Stimulated activated naive CD8-positive, alpha-beta T cell treated with anti-CD3 and anti-CD28 coated beads, Interleukin-15, Interleukin-2, amounts not matched to agents 100 U/mL and 50 U/mL, for 24 hours (primary cell): ENCODE measurements at regions not wholly inside any gene's neighbourhood (a gene's known extent, or its start where the extent isn't known, plus 50 kb on each side); places are given as distances from the start of the nearest gene placed in this dataset.

ENCODE experiments used
- ATAC-seq: fragments of 150-1000 bp; cut with Tn5 transposase; one replicate; pipeline ENCODE4 v1.10.0; 2021
- DNase-seq: peaks from one replicate; pipeline ENCODE4 v3.0.0; 2021

- no peak for ATAC-seq
- no peak for DNase-seq
Measured at GRCh38 chr6:105587349-105588122, 184.7 kb upstream of the PREP start.

DNA sequence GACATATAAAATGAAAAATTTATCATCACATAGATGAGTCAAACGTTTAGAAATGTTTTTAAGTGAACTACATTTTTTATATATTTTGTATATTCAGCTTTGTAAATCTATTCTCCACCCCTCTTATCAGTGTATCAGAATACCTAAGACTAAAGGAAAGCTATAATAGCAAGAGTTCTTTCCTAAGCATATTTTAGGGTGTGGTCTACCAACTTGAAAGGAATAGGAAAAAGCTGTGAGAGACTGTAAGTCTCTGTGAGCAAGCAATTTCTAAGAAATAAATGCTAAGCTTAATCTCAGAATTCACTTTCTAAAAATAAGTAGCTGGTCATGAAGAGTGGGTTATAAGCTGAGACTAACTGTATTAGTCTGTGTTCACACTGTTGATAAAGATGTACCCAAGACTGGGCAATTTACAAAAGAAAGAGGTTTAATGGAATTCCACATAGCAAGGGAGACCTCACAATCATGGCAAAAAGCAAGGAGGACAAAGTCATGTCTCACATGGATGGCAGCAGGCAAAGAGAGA, 175.4 kb upstream of the PREP start:
- DNase-seq (no peak), ATAC-seq (no peak)

DNA sequence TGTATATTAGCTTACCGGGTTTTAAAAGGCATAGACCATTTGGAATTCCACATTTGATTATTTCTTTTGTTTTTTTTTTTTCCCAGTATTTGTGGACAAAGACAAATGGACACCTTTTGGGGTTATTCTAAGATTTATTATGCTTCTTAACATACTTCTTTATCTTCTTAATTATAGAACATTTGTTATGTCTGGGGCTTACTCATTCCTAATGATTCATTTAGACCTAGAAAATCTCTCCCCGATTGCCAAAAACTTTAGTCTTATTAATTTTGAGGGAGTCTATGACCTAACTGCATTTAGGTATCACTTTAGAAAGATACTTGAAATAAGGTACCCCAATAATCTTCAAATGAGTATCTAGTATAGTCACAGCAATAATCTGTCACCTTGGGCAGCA, 170.7 kb upstream of the PREP start:
- no peak for ATAC-seq
- no peak for DNase-seq

GRCh38 chr6:105573138-105573537, 170.3 kb upstream of the PREP start:
- DNase-seq (no peak), ATAC-seq (no peak)

DNA sequence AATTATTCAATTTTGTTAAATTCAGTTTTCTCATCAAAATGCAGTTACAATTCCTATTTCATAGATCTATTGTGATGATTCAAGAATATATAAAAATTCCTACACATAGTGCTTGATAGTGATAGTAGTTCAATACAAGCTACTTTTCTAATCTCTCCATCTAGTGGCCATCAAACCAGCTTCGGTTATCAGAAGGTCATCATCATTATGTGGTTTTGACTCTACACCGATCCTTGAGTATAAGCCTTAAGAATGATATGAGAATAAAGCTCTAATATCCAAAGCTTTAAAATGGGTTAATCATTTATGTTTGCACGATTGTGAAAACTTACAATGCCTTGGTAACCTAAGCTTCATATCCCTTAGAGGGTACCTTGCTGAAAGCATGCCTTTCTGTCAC, 167.5 kb upstream of the PREP start:
- no peak for ATAC-seq
- DNase-seq = no peak

GRCh38 chr6:105569706-105570105, 166.8 kb upstream of the PREP start:
- DNase-seq = no peak
- ATAC-seq = no peak

DNA sequence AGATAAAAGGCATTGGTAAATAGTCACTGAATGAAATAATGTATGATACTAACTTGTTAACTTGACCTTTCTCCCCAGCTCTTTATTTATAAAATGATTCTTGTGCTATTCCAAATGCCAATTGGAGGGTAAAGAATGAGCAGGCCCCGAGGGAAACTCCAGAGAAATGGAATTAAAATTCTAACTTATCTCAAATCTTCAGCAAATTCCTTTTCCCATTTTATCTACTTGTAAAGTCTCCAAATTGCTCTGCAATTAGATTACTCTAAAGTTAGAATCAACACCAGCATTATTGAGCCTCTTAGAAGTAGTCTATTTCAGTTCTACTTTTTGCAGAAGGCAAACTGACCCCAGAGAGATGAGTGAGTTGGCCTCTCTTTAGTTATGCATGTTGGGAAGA, 165.9 kb upstream of the PREP start:
- ATAC-seq (no peak), DNase-seq (no peak)

DNA sequence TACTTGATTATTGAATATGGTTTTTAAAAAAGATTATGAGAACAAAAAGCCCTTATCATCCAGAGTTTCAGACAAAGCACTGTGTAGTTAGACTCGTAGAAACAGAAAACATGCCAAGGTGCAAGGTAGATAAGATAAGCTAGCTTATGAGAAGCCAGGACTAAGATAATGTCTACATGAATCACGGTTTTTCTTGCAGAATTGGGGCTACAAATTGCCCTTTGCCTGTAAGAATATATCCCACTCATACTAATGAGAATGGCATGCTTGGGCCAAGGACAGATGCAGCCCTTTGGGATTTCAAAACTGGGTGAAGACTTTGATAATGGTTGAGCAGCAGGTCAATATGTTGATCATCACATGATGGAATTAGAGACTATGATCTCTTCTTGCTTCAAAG, 165.3 kb upstream of the PREP start:
- no peak for ATAC-seq
- DNase-seq = no peak

GRCh38 chr6:105567140-105567539, 164.3 kb upstream of the PREP start:
- DNase-seq = no peak
- no peak for ATAC-seq

DNA sequence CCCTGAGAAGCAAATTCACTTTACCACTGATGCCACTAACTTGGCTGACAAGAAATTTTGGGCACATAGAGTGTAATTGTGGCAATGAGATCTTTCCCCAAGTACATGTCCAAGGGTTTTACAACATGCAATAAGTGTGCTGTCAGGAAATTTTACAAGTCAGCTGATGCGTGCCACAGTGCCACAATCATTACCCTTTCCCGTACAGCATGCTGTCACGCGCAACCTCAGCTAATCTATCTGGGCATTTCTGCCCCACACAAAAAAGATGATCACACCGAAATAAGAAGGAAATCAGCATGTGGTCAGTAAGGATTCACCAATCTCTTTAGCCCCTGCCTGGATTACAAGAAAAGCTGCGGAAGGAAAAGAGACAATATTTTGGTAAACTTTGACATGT, 163.6 kb upstream of the PREP start:
- DNase-seq = no peak
- ATAC-seq = no peak

GRCh38 chr6:105564121-105564902, 161.4 kb upstream of the PREP start:
- DNase-seq = no peak
- no peak for ATAC-seq

DNA sequence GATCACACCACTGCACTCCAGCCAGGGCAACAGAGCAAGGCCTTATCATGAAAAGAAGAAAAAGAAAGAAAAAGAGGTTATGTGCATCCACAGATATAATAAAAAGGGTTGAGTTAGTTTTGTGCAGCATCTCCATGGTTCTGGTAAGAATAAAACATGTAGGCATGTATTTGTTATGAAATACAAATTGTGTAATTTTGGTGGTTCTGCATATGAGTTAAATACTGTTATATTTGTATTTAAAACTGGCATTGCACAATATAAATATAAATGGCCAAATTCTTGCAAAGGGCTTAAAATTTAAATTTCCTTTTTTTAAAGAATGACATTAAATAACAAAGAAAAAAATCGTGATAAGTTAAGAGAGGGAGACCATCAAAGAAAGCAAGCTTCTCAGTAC, 159.1 kb upstream of the PREP start:
- no peak for DNase-seq
- ATAC-seq = no peak

- DNase-seq (no peak), ATAC-seq (no peak)
Measured at GRCh38 chr6:105561486-105561885, 158.6 kb upstream of the PREP start.

DNA sequence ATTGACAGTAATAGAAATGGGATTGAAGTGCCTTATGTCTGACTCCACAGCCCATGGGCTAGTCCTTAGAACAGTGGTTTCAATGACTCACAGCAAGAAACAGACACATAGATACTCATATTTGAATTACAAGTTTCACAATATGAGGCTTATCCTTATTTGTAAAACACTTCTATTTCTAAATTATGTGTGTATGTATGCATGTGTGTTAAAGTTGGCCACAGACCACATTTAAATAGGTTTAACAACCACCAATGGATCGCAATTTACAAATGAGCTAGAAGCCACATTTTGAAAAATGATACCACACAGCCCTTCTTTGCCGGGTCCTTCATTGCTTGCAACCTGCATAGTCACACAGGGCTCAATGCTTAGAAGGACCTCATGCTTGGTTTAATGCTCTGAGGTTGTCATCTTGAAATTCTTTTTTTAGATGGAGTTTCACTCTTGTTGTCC, 157.8 kb upstream of the PREP start:
- DNase-seq = no peak
- ATAC-seq = peak; percentile 88

GRCh38 chr6:105557291-105557690, 154.4 kb upstream of the PREP start:
- ATAC-seq (no peak), DNase-seq (no peak)

DNA sequence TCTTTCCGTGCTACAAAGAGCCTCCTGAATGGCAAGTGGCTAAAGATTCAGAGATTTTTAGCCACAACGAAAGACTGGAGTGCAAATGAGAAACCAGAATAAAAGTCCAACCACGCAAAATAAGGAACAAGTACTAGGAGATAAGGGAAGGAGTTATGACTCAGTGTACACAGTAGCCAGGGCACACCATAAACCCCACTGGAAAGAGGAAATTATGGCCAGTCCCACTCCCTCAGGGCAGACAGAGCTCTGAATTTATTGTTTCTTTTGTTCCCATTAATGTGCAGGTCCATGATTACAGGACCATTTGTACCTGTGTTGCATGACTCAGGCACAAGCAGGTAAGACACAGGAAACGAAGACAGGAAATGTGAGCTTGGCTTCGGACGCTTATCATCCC, 150.3 kb upstream of the PREP start:
- no peak for DNase-seq
- ATAC-seq = no peak

- ATAC-seq (no peak), DNase-seq (no peak)
Measured at GRCh38 chr6:105550955-105551620, 148.2 kb upstream of the PREP start.

- DNase-seq (no peak), ATAC-seq (no peak)
Measured at GRCh38 chr6:105546754-105547153, 143.9 kb upstream of the PREP start.

GRCh38 chr6:105545947-105546731, 143.3 kb upstream of the PREP start:
- DNase-seq (no peak), ATAC-seq (no peak)

- no peak for DNase-seq
- ATAC-seq = no peak
Measured at GRCh38 chr6:105545228-105545920, 142.5 kb upstream of the PREP start.

DNA sequence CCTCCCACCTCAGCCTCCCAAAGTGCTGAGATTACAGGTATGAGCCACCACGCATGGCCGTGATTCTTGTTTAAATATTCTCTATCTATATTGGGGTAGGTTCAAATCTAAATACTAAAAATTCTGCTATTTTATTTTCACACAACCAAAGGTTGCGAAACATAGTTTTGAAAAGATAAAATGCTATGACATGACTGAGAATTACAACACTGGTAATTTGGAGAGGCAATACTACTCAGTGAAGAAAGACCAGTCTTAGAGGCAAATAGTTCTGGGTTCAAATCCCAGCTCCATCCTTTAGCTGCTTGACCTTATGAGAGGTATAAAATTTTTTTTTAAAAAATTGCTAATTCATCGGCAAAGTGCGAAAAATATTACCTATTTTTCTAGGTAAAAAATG, 137.0 kb upstream of the PREP start:
- ATAC-seq (no peak), DNase-seq (no peak)
